H4 (cell line): ENCODE measurements at regions not wholly inside any gene's neighbourhood (a gene's known extent, or its start where the extent isn't known, plus 50 kb on each side); places are given as distances from the start of the nearest gene placed in this dataset.
"Not testable (repeated sequence)": the region's sequence is repeated elsewhere in the genome, so short reads cannot be mapped to it uniquely, and the experiment has no call there.

Experiments
- DNase-seq: peaks from one replicate; pipeline ENCODE4 v3.0.0-alpha.2; 2015; ENCODE audit warnings: low spot score

DNA sequence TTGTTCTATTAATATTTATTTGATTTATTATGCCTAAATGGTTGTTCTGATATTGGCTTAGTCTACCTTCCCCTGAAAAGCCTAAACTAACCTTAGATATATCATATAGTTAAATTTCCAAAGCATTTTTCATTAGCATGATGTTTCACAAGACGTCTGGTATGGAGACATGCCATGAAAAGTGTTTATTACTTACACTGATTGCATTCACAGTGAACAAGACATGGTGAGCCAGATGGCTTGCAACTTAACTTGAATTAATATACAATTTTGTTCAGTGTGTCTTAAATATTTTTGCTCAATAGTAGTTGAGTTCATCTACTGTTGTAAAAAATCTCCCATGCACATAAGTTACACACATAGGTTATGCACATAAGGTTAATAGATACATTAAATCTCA lies 758.4 kb downstream of the NSUN3 start:
- DNase-seq, result no peak

DNA sequence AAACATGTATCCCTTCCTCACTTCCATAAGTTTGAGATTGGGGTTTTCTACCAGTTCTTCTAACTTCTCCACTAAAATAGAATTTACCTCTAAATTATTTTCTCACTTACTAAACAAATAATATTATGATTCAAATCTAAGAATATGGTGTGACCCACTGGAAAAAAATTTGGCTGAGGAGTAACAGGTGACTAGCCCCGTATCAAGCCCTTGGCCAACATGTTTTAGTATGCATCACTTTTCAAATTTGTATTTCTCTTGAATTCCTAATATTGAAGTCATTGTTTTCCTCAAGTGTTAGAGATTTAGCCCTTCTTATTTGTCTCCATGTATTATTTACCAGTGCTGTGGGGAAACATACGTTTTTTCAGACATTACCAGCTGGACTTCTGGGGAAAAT lies 759.4 kb downstream of the NSUN3 start:
- no peak for DNase-seq

DNA sequence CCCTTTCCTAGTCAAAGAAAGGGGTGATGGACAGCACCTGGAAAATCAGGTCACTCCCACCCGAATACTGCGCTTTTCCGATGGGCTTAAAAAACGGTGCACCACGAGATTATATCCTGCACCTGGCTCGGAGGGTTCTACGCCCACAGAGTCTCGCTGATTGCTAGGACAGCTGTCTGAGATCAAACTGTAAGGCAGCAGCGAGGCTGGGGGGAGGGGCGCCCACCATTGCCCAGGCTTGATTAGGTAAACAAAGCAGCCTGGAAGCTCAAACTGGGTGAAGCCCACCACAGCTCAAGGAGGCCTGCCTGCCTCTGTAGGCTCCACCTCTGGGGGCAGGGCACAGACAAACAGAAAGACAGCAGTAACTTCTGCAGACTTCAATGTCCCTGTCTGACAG lies 783.4 kb downstream of the NSUN3 start:
- not testable (repeated sequence) for DNase-seq

DNA sequence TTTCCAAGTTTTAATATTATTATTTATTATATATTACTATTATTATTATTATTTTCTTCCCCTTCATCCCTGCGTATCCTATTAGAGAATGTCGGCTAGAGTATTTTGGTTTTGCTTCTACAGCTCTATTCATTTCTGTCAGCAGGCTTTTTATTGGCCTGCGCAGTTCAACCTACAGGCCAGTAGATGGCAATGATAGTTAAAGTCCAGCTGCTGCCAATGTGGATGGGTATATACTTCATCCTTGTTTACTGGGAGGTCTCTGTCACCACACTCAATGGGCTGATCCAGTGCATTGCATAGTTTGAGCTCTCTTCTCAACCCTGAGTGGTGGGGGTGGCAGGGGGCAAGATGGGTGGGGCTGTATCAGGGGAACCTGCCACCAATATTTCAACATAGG lies 799.8 kb downstream of the NSUN3 start:
- peak; percentile 71 for DNase-seq

DNA sequence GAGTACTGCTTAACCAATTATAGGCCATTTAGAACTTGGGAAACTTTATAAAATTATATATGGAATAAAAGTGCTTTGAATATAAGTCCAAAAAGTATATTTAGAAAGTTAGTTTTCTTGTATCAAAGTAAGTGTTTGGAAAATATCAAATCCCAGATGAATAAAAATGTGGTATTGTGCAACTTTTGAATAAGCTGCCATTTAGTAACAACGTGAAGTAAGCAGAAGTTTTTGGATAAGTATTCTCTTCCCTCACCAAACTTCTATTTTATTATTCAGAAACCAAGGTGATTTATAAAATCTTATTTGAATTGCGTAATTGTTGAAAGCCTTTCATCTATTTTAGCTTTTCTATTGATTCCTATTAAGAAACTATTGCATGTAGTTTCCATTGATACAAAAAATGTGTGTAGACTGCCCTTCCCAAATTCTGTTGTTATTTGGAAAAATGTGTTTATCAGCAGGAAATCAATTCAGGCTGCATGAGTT lies 806.2 kb downstream of the NSUN3 start:
- no peak for DNase-seq

DNA sequence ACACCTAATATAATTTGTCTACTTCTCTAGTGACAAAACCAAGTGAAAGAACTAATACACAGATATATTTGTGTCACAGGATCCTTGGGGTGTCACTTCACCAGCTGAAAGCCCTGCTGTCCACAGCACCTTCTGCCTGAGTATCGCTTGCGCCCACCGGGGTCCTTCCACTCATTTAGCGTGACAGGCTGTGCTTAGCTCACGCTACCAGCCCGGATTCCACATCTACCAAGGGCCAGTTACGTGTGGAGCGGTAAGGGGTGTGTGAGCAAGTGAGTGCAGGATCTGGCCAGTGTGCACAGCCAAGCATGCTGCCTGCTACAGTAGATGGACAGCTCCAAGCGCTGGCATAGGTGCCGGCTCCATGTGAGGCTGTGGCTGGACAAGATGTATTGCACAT lies 810.9 kb downstream of the NSUN3 start:
- DNase-seq, result no peak

DNA sequence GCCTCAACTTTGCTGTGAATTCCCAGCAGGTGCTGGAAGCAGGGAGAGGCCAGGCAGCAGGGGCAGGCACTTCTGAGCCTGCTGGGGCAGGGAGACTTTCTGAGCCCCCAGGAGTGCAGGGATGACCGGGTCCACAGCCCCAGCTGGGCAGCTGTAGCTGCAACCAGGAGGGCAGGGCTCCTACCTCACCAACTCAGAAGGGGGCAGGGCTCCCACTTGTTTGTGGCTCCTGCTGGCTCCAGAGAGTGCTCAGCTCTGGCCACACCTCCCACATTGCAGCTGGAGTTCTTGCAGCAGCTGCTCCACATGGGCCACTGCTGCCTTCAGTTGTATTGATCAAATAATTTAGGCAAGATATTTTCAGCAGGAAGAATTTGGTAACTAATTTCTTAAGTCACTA lies 812.3 kb downstream of the NSUN3 start:
- no peak for DNase-seq

DNA sequence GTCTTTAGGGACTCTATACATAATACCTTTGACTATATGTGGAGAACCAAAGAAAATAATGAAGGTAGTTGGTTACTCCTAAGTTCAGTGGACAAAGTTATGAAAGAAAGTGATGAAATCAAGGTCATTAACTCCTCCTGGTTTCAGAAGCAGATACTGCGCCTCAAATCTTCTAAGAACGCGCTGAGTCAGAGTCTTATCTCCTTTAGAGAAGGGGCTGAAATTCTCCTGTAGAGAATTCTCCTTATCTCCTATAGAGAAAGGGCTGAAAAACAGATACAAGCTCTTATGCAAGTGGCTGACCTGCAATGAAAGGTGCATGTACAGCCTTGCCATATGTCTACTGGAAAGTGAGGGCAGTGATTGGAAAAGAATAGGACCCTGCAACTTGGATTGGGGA lies 824.2 kb downstream of the NSUN3 start:
- DNase-seq, result no peak

DNA sequence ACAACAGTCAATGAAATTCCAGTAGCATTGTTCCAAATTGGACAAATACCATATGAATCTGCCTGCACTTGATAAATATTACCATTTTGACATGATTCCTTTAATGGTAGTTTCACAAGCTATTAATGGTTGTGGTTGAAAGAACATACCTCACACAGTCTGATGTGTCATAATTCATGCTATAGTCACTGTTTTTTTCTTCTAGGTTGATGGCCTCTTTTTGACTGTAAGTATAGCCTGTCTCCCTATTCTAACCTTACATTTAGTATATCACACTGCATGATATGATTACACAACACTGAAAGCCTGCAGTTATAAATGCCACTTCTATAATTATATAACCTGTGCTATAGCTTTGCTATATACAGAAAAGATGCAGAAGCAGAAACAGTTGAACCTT lies 834.1 kb downstream of the NSUN3 start:
- no peak for DNase-seq

DNA sequence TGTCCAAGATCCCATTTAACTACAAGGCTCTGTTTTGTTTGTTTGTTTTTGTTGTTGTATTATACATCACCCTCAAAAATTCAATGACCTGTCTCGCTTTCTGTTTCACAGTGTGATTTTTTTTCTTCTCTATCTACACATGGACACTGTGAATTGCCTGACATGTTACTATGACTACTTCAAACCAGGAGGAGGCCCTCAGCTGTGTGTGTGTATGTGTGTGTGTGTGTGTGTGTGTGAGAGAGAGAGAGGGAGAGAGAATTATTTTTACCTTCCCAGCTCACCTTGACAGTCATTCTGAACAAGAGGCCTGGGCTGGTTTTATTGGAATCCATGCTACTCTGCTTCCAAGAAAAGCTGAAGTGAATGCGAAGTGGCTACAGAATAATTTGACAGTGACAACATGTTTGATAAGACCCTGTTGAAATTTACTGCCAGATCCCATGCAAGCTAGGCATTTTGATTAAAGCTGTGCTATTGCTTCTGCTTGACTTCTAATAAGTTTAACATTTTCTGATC lies 841.4 kb downstream of the NSUN3 start:
- DNase-seq, result no peak

DNA sequence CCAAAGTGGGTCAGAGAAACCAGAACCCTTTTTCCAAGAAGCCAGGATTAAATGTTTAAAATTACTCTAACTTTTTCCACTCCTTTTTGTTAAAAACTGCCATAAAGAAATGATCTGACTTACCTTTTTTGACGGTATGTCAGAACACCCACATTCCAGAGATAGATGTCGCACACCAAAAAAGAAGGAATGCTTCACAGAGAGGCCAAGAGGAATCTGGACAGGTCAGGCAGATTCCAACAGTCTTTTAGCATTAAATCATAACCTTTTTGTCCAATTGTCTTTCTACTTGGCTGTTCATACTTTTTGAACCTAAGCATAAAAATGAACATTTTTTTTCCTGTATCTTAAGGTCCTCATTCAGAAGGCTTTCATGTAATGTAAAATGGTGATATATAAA lies 846.9 kb downstream of the NSUN3 start:
- DNase-seq, result no peak

DNA sequence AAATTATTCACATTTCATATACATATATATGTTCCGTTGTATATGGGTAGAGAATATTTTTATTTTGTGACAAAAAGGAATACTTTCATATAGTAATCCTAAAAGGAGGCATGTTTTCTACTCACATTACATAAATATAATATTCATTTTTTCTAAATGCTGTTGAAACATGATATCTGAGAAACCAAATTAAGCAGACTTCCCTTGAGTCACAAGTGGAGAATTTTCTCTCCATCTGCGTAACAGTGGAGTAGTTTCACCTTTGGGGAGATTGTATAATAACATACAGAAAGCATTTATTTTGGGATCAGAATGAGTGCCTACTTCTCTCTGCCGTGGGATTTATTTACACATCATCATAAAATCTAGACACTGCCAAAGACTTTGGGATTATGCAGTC lies 849.8 kb downstream of the NSUN3 start:
- DNase-seq, result no peak

DNA sequence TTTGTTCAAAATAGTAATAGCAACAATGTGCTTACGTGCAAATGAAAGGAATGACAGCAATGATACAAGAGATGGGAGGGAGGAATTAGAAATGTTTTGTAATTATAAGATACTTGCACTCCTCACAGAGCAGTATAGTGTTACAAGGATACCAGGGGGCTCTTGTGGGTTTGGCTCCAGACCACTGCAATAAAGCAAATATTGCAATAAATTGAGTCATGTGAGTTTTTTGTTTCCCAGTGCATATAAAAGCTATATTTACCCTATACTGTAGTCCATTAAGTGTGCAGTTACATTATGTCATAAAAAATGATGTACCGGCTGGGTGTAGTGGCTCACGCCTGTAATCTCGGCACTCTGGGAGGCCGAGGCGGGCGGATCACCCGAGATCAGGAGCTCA lies 864.3 kb downstream of the NSUN3 start:
- no peak for DNase-seq

DNA sequence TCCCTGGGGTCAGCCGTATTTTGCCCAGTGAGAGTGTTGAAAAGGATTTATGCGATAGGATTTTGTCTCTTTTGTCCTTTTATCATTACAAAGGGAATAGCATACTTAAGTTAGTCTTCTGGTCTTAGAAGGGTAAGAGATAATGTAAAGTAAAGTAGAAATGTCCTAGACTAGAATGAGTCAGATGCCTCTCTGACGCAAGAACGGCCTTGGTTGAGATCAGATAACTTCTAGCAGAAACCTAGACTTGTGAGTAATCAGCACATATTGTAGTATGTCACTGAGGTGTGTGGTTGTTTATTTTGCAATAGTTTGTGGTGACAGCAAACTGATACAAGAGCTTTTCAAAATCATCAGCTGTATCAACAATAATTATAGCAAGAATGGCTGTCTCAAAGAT lies 866.1 kb downstream of the NSUN3 start:
- DNase-seq, result peak; percentile 91

DNA sequence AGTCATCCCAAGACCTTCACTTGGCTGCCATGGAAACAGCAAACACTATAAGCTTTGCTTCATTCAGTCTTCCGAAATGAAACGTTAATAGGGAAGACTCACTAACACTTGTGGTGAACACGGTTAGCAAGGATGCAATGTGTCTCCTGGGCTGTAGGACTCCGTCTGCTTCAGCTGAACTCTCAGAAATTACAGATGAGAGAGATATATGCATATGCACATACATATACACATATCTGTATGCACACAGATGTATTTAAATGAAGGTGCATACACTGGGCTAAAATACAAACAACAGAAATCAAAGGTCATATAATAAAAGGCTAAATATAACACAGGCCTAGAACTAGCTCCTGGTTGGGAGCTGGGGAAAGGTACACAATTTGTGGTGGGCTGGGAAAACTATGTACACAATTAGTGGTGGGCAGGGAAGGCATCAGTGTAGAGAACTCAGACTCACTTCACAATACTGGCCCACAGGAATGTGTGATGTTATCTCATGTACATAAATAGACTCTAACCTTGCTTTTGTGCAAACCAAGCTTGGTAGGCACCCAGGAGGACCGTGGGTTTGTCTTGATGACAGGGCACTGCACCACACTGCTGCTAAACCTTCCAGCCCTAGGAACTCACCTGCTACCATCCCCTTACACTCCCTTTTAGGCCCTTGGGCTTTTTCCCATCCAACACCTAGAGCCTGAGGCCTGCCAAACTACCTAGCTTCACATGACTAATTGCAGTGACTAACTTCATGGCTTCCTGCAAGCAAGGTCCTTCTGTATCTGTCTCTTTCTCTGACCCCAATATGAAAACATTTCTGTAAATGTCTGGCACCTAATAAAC lies 873.1 kb downstream of the NSUN3 start:
- peak; percentile 19 for DNase-seq

DNA sequence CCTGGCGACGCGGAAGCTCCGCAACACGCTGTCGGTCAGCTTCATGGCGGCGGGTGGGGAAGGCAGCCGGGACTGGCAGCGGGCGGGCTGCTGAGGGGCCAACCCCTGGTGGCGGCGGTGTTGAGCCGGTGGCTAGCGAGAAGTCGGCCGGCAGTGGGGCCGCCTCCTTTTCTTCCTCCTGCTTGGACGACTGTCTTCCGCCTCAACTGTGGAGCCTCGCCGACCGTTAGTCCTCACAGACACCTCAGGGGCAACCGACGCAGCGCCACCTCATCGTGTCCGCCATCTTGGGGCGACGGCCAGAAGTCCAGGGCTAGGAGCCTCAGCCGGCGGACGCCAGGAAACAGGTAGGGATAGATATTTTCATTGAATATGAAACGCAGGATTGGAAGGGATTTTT lies 875.1 kb downstream of the NSUN3 start:
- DNase-seq, result no peak

DNA sequence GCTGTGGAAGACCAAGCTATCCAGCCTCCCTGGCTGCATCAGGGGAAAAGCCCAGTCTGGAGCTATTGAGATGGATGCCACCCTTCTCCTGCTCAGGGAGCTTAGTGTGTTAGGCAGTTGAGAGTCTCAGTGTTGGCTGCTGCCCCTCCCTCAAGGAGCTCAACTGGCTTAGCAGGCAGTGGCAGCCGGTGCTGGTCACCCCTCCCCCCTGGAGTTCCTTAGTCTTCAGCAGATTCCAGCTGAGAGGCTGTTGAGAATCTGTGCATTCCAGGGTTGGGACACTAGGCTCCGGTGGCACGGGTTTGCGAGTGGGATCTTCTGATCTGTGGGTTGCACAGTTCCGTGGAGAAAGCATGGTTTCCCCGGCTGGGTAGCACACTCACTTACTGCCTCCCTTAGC lies 883.8 kb downstream of the NSUN3 start:
- no peak for DNase-seq

DNA sequence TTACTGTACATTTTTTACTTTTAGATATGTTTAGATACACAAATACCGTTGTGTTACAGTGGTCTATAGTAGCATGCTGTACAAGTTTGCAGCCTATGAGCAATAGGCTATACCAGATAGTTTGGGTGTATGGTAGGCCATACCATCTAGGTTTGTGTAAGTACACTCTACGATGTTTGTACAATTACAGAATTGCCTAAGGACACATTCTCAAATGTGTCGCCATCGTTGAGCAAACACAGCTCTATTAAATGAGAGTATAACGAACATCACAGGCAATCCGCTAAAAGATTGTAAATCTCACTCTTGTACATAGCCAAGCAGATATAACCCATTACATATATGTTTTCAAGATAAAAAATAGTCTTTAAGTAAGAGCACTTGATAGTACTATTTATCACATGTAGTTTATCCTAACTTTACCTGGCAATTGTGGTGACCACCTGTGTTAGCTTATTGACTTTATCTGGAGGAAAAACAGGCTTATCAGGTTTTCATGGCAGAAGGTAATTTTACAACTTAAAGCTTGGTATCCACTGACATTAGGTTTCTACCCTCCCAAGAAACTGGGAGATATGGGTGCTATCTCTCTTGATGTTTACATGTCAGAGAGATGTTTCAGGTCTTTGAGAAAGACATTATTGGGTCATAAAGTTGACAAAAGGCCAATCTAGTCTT lies 898.7 kb downstream of the NSUN3 start:
- DNase-seq, result no peak

DNA sequence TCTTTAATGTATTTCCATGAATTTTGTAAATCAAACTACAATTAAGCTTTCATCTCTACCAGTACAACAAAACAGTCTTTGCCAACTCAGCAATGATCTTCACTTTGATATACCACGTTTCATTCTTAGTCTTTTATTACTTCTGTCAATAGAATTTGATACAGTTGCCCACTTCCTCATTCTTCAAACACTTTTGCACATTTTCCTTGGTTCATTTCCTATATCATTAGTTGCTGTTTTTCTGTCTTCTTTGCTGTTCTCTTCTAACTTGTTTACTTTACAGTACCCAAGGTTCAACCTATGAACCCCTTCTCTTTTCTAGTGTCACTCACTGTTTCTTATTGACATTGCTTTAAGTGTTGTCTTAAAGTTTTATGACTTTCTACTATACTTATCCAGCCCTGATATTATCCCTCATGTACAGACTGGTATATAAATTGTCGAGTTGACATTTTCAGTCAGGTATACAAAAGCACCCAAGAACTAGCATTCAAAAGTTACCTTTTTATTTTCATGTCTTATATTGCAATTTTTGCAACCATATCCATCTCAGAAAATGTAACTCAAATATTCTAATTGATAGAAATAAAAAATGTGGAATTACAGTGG lies 903.1 kb downstream of the NSUN3 start:
- DNase-seq, result no peak

DNA sequence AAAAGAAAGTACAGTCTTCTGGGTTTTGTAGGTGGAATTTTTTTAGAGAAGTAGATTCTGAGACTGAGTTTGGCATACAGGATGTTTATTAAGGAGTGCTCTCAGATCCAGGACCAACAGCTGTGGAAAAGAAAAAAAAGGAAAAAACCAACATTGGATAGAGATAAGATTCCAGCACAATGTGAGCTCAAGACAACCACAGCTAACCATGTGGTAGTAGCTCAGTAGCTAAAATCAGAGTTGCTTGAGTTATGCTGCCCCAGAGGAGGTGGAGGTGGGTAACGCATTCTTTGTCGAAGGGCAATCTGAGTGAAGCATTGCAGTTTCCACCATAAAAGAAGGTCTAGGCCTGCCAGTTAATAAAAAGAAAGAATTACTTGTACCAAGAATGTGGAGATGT lies 904.3 kb downstream of the NSUN3 start:
- DNase-seq, result peak; percentile 69

DNA sequence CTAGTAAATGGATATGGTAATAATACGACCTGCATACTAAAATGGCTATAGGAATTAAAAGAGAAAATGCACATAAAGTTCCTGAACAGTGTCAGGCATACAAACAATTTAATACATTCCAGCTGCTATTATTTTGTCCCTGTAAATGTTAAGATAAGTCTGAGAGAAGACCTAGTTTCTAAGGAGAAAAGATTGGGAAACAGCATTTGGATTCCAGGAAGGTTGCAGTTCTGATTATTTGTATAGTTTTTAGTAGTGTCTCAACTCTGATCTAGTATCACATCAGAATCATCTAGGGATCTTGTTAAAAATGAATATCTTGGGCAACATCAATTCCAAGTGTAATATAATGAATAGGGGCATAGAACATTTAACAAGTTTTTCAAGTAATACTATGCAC lies 905.7 kb downstream of the NSUN3 start:
- DNase-seq, result no peak

DNA sequence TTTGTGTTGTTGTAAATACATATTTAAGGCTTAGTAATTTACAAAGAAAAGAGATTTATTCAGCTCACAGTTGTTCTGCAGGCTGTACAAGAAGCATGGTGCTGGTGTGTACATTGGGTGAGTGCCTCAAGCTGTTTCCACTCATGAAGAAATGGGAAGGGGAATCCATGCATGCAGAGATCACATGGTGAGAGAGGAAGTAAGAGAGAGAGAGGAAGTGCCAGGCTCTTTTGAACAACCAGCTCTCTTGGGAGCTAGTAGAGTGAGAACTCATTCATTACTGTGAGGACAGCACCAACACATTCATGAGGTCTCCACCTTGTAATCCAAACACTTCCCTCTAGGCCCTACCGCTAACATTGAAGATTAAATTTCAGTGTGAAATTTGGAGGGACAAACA lies 909.2 kb downstream of the NSUN3 start:
- no peak for DNase-seq

DNA sequence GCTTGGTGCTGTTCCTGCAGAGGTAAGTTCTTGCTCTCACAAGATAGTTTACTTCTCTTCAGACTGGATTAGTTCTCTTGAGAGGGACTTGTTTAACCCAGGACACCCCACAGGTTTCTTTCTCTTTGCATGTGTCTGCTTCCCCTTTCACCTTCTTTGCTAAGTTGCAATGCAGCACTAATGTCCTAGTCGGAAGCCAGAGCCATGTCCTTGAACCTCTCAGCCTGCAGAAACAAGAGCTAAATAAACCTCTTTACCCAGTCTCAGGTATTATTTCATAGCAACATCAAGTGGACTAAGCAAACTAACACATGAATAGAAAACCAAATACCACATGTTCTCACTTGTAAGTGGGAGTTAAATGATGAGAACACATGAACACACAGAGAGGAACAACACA lies 915.2 kb downstream of the NSUN3 start:
- DNase-seq, result no peak
